KBM-7 (cell line): ENCODE measurements at regions not wholly inside any gene's neighbourhood (a gene's known extent, or its start where the extent isn't known, plus 50 kb on each side); places are given as distances from the start of the nearest gene placed in this dataset.
A peak's percentile ranks its signal among the peaks of the same experiment; 100 is the strongest.
"Not testable (repeated sequence)": the region's sequence is repeated elsewhere in the genome, so short reads cannot be mapped to it uniquely, and the experiment has no call there.

Source experiments
- DNase-seq: peaks from one replicate; pipeline ENCODE4 v3.0.0-alpha.2; 2015
- in situ Hi-C: fragments of 300-500 bp; cut with MboI; formaldehyde crosslinking; loops from 2 replicates; pipeline ENCODE4 v1.14.3; 2020; ENCODE audit warnings: low sequenced_read_pairs, low pct_unique_long_range_greater_than_20kb, mixed read lengths

DNA sequence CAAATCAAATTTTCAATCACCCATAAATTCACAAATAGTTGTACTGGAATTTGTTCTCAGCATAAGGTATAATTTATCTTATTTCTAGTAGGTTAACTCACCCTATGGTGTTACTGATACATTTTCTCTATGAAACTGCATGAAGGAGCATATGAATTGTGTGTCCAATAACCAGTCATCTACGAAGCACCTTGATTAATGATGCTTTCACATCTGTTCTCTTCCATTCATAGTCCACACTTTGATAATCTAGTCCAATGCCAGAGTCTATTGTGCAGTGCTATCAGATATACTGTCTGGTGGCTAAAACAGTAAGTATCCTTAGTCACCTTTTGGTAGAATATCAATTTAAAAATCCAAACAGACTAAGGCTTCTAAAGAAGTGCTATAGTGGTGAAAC lies 876.0 kb downstream of the RPS29 start:
- in situ Hi-C loops, result no loop called here
- DNase-seq, result peak; percentile 16

DNA sequence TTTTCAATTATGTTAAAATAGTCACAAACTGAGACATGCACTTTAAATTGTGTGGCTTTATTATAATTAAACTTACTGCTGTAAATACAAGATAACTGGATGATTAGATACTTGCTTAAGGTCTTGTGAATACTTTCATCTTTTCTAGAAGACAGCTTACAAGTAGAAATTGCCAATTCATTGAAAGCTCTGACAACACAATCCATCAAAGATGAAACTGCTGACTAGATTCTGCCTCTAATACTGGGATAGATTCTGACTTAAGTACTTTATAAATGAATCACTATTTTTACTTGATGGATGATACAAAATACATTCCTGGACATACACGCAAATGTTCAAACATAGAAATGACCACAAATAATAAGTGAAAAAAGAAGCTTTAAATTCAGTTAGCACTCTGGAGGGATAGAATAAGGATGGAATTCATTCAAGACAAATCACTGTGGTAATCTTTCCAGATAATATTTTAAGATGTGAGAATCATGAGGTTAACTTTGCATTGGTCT lies 876.8 kb downstream of the RPS29 start:
- in situ Hi-C loops, result no loop called here
- no peak for DNase-seq

GRCh38 chr14:48704639-48705038 lies 881.5 kb downstream of the RPS29 start:
- in situ Hi-C loops, result no loop called here
- DNase-seq, result no peak

GRCh38 chr14:48703728-48704467 lies 882.3 kb downstream of the RPS29 start:
- no peak for DNase-seq
- in situ Hi-C loops, result no loop called here

DNA sequence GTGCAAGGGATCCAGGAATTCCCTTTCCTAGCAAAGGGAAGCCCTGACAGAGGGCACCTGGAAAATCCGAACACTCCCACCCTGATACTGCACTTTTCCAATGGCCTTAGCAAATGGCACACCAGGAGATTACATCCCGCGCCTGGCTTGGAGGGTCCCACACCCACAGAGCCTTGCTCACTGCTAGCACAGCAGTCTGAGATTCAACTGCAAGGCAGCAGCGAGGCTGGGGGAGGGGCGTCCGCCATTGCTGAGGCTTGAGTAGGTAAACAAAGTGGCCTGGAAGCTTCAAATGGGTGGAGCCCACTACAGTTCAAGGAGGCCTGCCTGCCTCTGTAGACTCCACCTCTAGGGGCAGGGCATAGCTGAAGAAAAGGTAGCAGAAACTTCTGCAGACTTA lies 888.8 kb downstream of the RPS29 start:
- DNase-seq, in situ Hi-C loops: not testable (repeated sequence)

GRCh38 chr14:48693793-48694192 lies 892.4 kb downstream of the RPS29 start:
- in situ Hi-C loops, result no loop called here
- no peak for DNase-seq

DNA sequence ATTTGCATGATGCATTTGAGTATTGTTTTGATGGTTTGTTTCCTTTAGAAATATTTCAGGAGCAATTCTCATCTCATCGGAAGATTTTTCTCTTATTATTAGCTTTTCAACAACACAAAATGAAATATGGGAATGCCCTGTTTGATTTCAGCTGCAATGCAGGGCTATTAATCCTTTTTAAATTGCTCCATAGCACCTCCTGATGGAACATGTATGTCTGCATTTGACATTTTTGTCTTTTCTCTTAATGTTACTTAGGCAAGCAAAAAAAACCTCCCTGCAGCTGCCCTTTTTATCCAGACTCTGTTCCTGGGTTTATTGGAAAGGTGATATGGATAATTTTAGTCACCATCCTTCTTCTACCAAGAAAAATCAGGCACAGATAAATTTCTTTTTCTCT lies 895.8 kb downstream of the RPS29 start:
- DNase-seq, result no peak
- in situ Hi-C loops, result no loop called here

DNA sequence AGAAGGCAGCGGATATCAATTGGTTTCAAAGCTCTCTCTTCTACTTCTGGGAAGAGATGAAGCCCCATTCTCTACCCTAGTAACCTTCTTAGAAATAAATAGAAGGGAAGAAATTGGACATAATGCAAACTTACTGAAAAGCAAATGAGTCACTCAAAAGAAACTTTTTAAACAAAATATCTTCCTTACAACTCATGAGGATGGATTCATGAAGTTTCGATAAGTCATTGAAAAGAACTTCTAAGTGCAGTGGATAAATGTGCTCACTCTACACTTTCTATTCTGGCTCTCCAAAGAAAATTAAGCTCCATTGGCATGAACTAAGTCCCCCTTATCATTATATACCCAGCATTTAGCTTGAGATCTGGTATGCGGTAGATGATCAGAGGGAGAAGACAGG lies 899.5 kb downstream of the RPS29 start:
- DNase-seq, result no peak
- in situ Hi-C loops, result no loop called here

DNA sequence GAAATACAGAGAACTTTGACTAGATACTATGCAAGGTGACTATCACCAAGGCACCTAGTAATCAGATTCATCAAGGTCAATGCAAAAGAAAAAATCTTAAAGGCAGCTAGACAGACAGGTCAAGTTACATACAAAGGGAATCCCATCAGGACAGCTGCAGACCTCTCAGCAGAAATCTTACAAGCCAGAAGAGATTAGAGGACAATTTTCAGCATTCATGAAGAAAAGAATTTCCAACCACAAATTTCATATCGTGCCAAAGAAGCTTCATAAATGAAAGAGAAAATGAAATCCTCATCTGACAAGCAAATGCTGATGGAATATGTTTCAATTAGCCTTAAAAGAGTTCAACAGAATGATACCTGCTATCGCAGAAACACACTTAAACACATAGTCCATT lies 913.7 kb downstream of the RPS29 start:
- DNase-seq, result no peak
- in situ Hi-C loops, result no loop called here

- DNase-seq, result no peak
- in situ Hi-C loops, result no loop called here
Measured at GRCh38 chr14:48670939-48671338, 915.2 kb downstream of the RPS29 start.

DNA sequence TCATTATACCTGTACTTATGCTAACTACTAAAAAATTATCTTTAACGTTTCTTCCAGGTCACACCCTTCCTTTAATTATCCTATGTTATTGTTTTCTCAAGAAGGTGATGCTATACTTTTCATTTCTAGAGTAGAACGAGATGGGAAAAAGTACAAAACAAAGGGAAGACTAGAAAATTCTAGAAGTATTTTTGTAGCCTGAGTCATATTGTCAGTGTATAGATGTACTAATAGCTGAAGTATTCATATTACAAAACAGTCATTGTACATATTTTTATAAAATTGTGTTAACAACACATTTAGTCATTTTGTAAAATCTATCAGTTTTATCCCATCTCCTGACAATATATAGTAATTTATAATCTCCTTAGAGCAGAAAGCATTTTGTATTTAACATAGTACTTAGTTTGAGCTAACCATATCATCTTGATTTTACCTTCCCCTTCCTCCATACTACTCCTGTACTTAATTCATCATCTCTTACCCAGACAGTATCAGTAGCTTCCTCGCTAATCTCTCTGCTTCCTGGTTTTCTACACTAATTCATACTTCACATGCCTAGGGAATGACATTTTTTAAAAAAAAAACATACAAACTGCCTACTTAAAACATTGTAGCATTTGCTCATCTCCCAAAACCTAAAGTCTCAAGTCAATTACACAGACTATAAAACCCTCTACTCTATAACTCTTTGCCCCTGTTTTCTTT lies 920.9 kb downstream of the RPS29 start:
- DNase-seq, result no peak
- in situ Hi-C loops, result no loop called here

- in situ Hi-C loops, result no loop called here
Measured at GRCh38 chr14:48643241-48643640, 942.9 kb downstream of the RPS29 start.

DNA sequence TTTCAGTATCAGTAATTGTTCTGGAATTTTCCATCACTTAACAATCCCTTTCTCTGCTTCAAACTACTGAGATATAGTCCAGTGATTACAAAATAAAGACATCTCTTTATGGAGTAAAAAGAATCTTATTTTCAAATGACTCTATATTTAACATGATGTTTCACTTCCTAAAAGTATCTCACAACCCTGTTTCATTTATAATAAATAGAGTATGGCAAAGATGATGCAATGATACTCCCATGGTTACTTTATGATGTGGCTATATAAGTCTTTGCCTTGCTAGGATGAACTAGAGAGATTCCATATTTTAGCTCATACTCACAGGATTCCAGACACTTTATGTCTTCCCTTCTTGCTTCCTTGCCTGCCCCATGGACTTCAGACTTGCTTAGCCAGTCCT lies 953.5 kb upstream of the MDGA2 start:
- DNase-seq, result no peak
- in situ Hi-C loops, result no loop called here

More at GRCh38 chr14:48643241-48643640, 942.9 kb downstream of the RPS29 start:
- no peak for DNase-seq

DNA sequence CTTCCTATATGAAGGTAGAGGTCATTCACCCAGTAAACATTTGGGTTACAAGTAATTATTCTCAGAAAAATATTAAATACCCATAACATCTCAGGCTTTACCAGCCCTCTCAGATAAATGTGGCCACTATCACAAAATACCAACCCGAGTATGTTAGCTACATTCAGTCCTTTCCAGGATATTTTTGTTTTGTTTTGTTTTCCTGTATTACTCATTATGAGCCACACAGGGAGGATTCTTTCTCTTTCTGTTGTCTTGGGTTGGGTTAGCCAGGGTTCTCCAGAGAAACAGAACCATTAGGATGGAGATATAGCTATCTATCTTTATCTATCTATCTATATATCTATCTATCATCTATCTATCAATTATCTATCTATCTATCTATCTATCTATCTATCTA lies 947.6 kb upstream of the MDGA2 start:
- in situ Hi-C loops, result no loop called here
- DNase-seq, result no peak

- in situ Hi-C loops, result no loop called here
- no peak for DNase-seq
Measured at GRCh38 chr14:48618057-48618456, 942.7 kb upstream of the MDGA2 start.

- in situ Hi-C loops, result no loop called here
- no peak for DNase-seq
Measured at GRCh38 chr14:48616931-48617330, 941.5 kb upstream of the MDGA2 start.

DNA sequence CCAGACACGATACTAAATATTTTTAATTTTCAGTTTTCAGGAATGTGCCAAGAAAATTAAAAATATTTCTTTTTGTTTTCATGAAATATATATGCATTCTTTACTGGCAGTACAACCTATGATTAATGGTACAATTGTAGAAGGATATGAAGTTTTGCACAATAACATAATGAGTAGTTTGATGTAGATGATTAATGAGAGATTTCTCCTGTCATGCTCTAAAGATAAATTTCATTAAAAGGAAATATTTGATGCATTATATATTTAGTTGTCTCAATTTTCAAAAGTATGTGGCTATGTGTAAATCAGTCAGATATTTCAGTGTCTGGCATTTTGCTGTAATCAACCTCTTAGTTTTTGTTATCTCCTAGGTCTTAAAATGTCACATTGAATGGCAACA lies 940.2 kb upstream of the MDGA2 start:
- DNase-seq, result no peak
- in situ Hi-C loops, result no loop called here

DNA sequence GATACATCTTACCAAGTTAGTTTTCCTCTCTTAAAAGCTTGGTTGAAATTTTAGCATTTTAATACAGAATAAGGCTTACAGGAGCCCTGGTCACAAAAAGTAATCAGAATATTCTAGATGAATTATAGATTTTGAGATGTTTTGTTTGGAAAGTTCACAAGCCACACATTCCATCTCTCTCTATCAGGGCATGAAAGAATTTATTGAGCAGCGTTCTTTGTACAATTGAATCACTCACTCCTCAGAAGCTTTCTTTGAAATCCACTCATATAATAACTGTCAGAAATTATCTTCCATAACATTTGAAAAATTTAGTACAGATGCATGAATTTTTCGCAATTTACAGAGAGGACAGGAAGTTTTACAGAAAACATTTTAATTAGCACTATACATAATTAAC lies 938.6 kb upstream of the MDGA2 start:
- no peak for DNase-seq
- in situ Hi-C loops, result no loop called here

GRCh38 chr14:48606960-48607359 lies 931.6 kb upstream of the MDGA2 start:
- in situ Hi-C loops, DNase-seq: not testable (repeated sequence)

DNA sequence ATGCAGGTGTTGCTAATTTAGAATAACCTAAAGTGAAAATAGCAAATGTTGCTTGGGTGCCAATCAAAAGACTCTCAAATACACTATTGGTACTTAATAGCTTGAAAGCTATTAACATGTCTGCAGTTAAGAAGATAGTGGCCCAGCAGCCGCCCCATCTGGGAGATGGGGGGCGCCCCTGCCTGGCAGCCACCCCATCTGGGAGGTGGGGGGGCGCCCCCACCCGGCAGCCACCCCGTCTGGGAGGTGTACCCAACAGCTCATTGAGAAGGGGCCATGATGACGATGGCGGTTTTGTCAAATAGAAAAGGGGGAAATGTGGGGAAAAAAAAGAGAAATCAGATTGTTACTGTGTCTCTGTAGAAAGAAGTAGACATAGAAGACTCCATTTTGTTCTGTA lies 923.1 kb upstream of the MDGA2 start:
- no peak for DNase-seq
- in situ Hi-C loops, result no loop called here

DNA sequence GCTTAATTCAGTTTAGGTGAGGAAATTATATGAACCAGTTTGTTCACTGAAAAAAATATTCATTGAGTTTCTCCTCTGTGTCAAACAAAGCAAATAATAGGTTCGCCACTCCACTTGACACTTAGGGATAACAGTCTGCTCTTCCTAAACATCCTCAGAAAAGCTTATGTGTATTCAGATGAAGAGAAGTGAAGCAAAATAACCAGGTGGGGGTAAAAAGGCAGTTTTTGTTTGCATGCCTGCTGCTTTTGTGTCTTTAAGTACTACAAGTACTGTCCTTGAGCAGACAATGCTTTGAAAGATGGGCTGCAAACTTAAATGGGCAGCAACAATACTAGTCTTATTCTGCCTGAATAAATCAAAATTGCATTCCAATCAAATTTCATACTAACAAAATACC lies 910.7 kb upstream of the MDGA2 start:
- no peak for DNase-seq
- in situ Hi-C loops, result no loop called here
